Osteoblast (primary cell): ENCODE measurements at regions not wholly inside any gene's neighbourhood (a gene's known extent, or its start where the extent isn't known, plus 50 kb on each side); places are given as distances from the start of the nearest gene placed in this dataset.

Experiments
- DNase-seq: peaks from one replicate; pipeline ENCODE4 v3.0.0; 2011; ENCODE audit warnings: low spot score, mixed read lengths; ENCODE audit not compliant: insufficient read length; ENCODE audit errors: missing footprints
- H2AFZ ChIP-seq: 2 replicates; pipeline ENCODE4 v1.6.0; 2011; ENCODE audit warnings: mild to moderate bottlenecking, low read length
- H3K27ac ChIP-seq: 2 replicates; pipeline ENCODE4 v1.5.1; 2011; ENCODE audit warnings: mild to moderate bottlenecking, low read depth, low read length, moderate library complexity
- H3K27me3 ChIP-seq: 2 replicates; pipeline ENCODE4 v1.6.0; 2012; ENCODE audit warnings: mild to moderate bottlenecking, control low read depth, inconsistent platforms, low read length, moderate library complexity; ENCODE audit not compliant: insufficient read depth
- H3K36me3 ChIP-seq: 2 replicates; pipeline ENCODE4 v1.5.1; 2011; ENCODE audit warnings: mild to moderate bottlenecking, low read length, control low read depth, moderate library complexity; ENCODE audit not compliant: insufficient read depth
- H3K4me1 ChIP-seq: 2 replicates; pipeline ENCODE4 v1.5.1; 2011; ENCODE audit warnings: mild to moderate bottlenecking, low read length, control low read depth, moderate library complexity; ENCODE audit not compliant: insufficient read depth
- H3K4me2 ChIP-seq: 2 replicates; pipeline ENCODE4 v1.6.0; 2011; ENCODE audit warnings: mild to moderate bottlenecking, low read length; ENCODE audit not compliant: insufficient read depth
- H3K4me3 ChIP-seq: fragments of 200-600 bp; sonication (generic); 3 replicates; pipeline ENCODE4 v1.5.1; 2012; ENCODE audit warnings: mild to moderate bottlenecking, low read length, inconsistent platforms; ENCODE audit not compliant: insufficient read depth
- H3K79me2 ChIP-seq: 2 replicates; pipeline ENCODE4 v1.6.0; 2012; ENCODE audit warnings: mild to moderate bottlenecking, low read length, control low read depth, inconsistent platforms; ENCODE audit not compliant: insufficient read depth
- H3K9me3 ChIP-seq: 2 replicates; pipeline ENCODE4 v1.5.1; 2011; ENCODE audit warnings: low read depth, low read length, control low read depth
- H4K20me1 ChIP-seq: 2 replicates; pipeline ENCODE4 v1.6.0; 2012; ENCODE audit warnings: mild to moderate bottlenecking, low read length, control low read depth; ENCODE audit not compliant: insufficient read depth
- TF ChIP-seq, protein P1 (sequence below): IDR thresholded peaks from 2 replicates; pipeline ENCODE4 v1.5.1; 2011; ENCODE audit warnings: mild to moderate bottlenecking, low read depth, low read length, moderate library complexity; ENCODE audit errors: extremely low read depth

DNA sequence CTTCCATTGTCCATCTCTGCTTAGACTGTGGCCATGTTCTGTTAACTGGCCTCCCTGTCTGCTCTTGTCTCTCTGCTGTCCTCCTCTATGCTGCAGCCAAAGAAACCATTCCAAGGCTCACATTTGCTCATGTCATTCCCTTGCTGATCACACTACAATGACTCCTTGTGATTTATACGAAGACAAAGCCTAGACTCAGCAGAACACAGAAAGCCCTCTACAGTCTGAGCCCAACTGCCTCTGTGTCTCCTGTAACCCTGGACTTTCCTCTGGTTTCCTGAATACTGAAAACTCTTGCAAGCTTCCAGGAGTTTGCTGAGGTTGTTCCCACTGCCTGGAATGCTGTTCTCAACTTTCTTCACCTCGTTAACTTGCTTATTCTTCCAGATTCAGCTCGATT is 191.8 kb downstream of the TMEM38B start:
- Histone ChIP-seq H3K27me3 (no peaks in the 10 kb centered on the region), H3K79me2 (no peaks in the 10 kb centered on the region), H3K9me3 (no peaks in the 10 kb centered on the region), H3K36me3 (no peaks in the 10 kb centered on the region), H2AFZ (no peak overlapping the region), H4K20me1 (no peaks in the 10 kb centered on the region), H3K4me1 (no peaks in the 10 kb centered on the region), H3K4me2 (no peak overlapping the region), H3K27ac (no peak overlapping the region), H3K4me3 (no peak overlapping the region)
- no peak for DNase-seq
- TF ChIP-seq, protein P1, sequence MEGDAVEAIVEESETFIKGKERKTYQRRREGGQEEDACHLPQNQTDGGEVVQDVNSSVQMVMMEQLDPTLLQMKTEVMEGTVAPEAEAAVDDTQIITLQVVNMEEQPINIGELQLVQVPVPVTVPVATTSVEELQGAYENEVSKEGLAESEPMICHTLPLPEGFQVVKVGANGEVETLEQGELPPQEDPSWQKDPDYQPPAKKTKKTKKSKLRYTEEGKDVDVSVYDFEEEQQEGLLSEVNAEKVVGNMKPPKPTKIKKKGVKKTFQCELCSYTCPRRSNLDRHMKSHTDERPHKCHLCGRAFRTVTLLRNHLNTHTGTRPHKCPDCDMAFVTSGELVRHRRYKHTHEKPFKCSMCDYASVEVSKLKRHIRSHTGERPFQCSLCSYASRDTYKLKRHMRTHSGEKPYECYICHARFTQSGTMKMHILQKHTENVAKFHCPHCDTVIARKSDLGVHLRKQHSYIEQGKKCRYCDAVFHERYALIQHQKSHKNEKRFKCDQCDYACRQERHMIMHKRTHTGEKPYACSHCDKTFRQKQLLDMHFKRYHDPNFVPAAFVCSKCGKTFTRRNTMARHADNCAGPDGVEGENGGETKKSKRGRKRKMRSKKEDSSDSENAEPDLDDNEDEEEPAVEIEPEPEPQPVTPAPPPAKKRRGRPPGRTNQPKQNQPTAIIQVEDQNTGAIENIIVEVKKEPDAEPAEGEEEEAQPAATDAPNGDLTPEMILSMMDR: no peak

DNA sequence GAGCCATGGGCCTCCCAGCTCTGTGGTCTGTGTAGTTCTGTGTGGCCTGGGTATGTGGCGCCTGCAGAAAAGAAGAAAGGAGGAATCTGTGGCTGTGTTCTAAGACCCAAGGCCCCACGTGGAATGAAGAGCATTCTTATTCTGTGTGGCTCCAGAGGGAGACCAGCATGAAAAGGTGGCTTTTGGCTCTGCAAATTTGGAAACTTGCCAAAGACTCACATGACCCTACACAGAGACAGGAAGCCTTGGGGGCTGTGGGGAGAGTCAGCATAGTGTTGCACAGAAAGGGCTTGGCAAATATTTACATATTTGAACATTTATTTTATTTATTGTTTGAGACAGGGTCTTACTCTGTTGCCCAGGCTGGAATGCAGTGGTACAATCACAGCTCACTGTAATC is 193.3 kb downstream of the TMEM38B start:
- no peak overlapping the region for H2AFZ ChIP-seq
- H3K4me1 ChIP-seq: no peaks in the 10 kb centered on the region
- H4K20me1 ChIP-seq: no peaks in the 10 kb centered on the region
- no peaks in the 10 kb centered on the region for H3K9me3 ChIP-seq
- no peak overlapping the region for H3K27ac ChIP-seq
- DNase-seq: no peak
- H3K4me2 ChIP-seq: no peak overlapping the region
- H3K4me3 ChIP-seq: no peak overlapping the region
- no peaks in the 10 kb centered on the region for H3K79me2 ChIP-seq
- no peaks in the 10 kb centered on the region for H3K36me3 ChIP-seq
- no peaks in the 10 kb centered on the region for H3K27me3 ChIP-seq
- TF ChIP-seq, protein P1: no peak

DNA sequence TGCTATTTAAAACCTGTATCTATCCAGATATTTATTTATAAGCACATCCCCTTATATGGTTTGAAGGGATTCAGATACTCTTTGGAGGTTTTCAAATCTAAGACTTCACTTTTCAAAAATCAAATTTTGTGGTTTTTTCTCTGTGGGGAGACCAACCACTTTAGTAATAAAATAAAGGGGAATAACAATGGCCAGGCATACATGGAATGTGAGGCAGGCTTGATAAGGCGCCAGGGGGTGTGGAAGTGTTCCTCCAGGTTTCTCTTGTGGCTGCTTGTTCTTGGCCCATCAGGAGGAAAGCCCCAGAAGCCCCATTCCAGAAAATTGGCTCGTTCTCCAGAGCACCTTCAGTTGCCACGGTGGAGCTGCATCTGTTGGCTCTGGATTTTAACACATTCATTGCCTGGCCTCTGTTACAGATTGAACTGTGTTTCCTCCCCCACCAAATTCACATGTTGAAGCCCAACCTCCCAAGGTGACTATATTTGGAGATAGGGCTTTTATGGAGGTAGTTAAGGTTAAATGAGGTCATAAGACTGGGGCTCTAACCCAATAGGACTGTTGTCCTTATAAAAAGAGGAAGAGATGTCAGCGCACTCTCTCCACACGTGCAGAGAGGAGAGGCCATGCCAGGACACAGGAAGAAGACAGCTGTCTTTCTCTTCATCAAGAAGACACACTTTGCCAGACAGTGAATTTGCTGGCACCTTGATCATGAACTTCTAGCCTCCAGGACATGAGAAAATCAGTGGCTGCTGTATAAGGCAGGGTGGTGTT is 195.9 kb downstream of the TMEM38B start:
- no peak for DNase-seq
- H2AFZ ChIP-seq: no peak overlapping the region

DNA sequence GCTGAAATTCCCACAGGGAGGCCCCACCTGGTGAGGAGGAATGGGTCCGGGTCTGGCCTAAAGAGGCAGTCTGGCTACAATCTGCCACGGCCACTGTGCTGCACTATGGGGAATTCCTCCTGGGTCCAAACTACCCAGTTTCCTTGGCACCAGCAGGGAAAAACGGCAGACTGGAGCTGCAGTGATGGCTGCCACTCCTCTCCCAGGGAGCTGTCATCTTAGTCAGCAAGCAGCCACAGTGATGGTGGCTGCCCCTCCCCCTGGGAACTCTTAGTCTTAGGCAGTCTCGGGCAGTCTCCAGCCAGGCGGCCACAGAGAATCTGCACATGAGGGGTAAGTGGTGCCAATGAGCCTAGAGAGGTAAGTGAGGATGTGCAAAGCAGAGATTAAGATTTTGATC is 205.8 kb downstream of the TMEM38B start:
- H3K4me1 ChIP-seq: no peaks in the 10 kb centered on the region
- H3K36me3 ChIP-seq: no peaks in the 10 kb centered on the region
- no peak overlapping the region for H2AFZ ChIP-seq
- DNase-seq: no peak
- no peaks in the 10 kb centered on the region for H3K79me2 ChIP-seq
- no peak overlapping the region for H3K27ac ChIP-seq
- H3K4me2 ChIP-seq: no peak overlapping the region
- H3K27me3 ChIP-seq: no peaks in the 10 kb centered on the region
- H3K4me3 ChIP-seq: no peak overlapping the region
- TF ChIP-seq, protein P1: no peak
- no peaks in the 10 kb centered on the region for H4K20me1 ChIP-seq
- H3K9me3 ChIP-seq: no peaks in the 10 kb centered on the region

More for the DNA sequence above, 195.9 kb downstream of the TMEM38B start:
- Histone ChIP-seq H3K79me2 (no peaks in the 10 kb centered on the region), H3K27me3 (no peaks in the 10 kb centered on the region), H3K4me1 (no peaks in the 10 kb centered on the region), H3K9me3 (no peaks in the 10 kb centered on the region), H3K4me3 (no peak overlapping the region), H4K20me1 (no peaks in the 10 kb centered on the region), H3K36me3 (no peaks in the 10 kb centered on the region), H3K4me2 (no peak overlapping the region), H3K27ac (no peak overlapping the region)
- TF ChIP-seq, protein P1: no peak
